Esophagus squamous epithelium (tissue), 5 donors: ENCODE measurements at regions not wholly inside any gene's neighbourhood (a gene's known extent, or its start where the extent isn't known, plus 50 kb on each side); places are given as distances from the start of the nearest gene placed in this dataset.

Source experiments
- DNase-seq: peaks from one replicate; lab custom pipeline; 2025; lab: John Stamatoyannopoulos, UW
- H3K27ac ChIP-seq, 4 donors: fragments of 200-600 bp; sonication (generic); one replicate each; pipeline ENCODE4 v1.5.1; 2016 to 2019; ENCODE audit warnings: mild to moderate bottlenecking in 1 of 4
- H3K27me3 ChIP-seq, 4 donors: fragments of 200-600 bp; sonication (generic); 1 replicate in 3 of 4; 2 replicates in 1 of 4; pipeline versions ENCODE4 v1.5.1 to v1.6.0; 2017 to 2021; ENCODE audit warnings: antibody characterized with exemption in 1 of 4
- H3K36me3 ChIP-seq, 3 donors: fragments of 200-600 bp; sonication (generic); one replicate each; pipeline ENCODE4 v1.5.1; 2016 to 2019
- H3K4me1 ChIP-seq, 3 donors: fragments of 200-600 bp; sonication (generic); one replicate each; pipeline ENCODE4 v1.5.1; 2017 to 2019
- H3K4me3 ChIP-seq, 4 donors: fragments of 200-600 bp; sonication (generic); 1 replicate in 3 of 4; 2 replicates in 1 of 4; pipeline ENCODE4 v1.5.1; 2016 to 2019; ENCODE audit warnings: mild to moderate bottlenecking in 2 of 4, moderate library complexity in 1 of 4
- H3K9me3 ChIP-seq, 3 donors: fragments of 200-600 bp; sonication (generic); one replicate each; pipeline ENCODE4 v1.5.1; 2016 to 2019
- POLR2A ChIP-seq, 4 donors: fragments of 450-650 bp; IDR thresholded peaks; one replicate each; pipeline ENCODE4 v1.6.1; 2017; ENCODE audit warnings: antibody characterized with exemption in 4 of 4, mild to moderate bottlenecking in 4 of 4, moderate library complexity in 3 of 4
- WGBS, 2 donors: methylation state at CpG; one replicate each; pipeline ENCODE4 v1.1.5; 2018; 5-methylcytosine and 5-hydroxymethylcytosine counted together
- intact Hi-C: fragments of 100-400 bp; cut with DNase I; formaldehyde crosslinking; loops from one replicate; pipeline ENCODE4 v1.15.0; 2022
- TF ChIP-seq, protein P1 (sequence below), 6 experiments: fragments of 450-650 bp in 4 of 6; fragments of 200-600 bp in 2 of 6; sonication (generic) in 2 of 6; IDR thresholded peaks; one replicate each; pipeline ENCODE4 v1.5.1; 2016 to 2019; ENCODE audit warnings: antibody characterized with exemption in 6 of 6, mild to moderate bottlenecking in 4 of 6, moderate library complexity in 4 of 6
- donor health status: DM: yes; HTN: yes; CAD: no.

DNA sequence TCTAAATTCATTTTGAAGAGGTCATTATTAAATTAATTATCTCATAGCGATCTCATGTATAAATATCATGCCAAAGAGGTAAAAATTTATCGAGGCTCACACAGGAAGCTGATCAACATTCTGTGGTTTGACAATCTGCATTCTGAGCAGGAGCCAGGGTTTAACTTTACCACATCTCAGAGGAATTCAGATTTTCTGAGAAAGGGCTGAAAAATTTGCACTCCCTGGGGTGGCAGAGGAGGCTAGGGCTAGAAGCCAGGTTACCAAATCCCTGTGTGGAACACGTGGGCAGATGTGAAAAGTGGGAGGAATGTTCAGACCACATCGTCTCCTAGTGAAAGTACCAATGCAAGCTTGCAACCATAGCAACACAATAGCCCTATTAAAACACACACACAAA lies 63.5 kb upstream of the CTLA4 start:
- TF ChIP-seq, protein P1, sequence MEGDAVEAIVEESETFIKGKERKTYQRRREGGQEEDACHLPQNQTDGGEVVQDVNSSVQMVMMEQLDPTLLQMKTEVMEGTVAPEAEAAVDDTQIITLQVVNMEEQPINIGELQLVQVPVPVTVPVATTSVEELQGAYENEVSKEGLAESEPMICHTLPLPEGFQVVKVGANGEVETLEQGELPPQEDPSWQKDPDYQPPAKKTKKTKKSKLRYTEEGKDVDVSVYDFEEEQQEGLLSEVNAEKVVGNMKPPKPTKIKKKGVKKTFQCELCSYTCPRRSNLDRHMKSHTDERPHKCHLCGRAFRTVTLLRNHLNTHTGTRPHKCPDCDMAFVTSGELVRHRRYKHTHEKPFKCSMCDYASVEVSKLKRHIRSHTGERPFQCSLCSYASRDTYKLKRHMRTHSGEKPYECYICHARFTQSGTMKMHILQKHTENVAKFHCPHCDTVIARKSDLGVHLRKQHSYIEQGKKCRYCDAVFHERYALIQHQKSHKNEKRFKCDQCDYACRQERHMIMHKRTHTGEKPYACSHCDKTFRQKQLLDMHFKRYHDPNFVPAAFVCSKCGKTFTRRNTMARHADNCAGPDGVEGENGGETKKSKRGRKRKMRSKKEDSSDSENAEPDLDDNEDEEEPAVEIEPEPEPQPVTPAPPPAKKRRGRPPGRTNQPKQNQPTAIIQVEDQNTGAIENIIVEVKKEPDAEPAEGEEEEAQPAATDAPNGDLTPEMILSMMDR (IDR thresholded peaks at IDR 0.05) = no peak
- TF ChIP-seq POLR2A (IDR thresholded peaks at IDR 0.05) = no peak
- Histone ChIP-seq H3K4me3 (no peak overlapping the region), H3K27ac (no peak overlapping the region), H3K36me3 (no peaks in the 10 kb centered on the region), H3K9me3 (peaks cover 0 to 12% (median 0%) of the 10 kb centered on the region in 3 donors), H3K27me3 (no peaks in the 10 kb centered on the region), H3K4me1 (no peaks in the 10 kb centered on the region)
- no peak for DNase-seq
- intact Hi-C loops = no loop called here
- WGBS, 2 donors = 22 to 43% methylated on average over 4 of the region's 4 CpGs

DNA sequence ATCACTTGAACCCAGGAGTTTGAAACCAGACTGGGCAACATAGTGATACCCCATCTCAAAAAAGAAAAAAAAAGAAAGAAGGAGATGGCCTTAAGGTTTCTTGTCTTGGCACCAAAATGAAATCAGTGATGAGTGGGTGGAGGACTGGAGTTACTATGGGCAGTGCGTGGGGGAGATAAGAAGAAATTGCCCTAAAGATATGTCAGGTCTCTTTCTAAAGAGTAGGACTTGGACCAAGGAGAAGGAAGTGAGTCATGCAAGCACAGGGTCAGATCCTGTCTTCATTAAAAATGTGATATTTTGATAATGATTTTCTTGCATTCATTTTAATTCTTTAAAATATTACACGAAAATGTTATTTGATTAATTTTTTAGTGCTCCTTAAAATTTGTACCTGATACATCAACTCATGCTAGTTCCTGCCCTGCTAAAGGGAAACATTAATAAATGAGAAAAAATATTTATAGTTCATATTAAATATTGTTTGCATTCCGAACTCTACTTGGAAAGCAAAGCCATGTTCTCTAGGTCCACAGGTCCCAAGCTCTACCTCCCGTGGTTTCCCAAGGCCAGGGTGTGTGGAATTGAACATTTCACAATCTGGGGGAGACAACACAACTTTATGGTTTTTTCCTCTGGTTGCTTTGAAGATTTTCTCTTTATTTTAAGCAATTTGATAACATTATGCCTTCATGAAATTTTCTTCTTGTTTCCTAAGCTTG lies 62.6 kb upstream of the CTLA4 start:
- Histone ChIP-seq H3K4me3 (no peak overlapping the region), H3K27ac (no peak overlapping the region), H3K36me3 (no peaks in the 10 kb centered on the region), H3K27me3 (no peaks in the 10 kb centered on the region), H3K4me1 (no peaks in the 10 kb centered on the region), H3K9me3 (peaks cover 0 to 12% (median 0%) of the 10 kb centered on the region in 3 donors)
- intact Hi-C loops = no loop called here
- DNase-seq = no peak
- TF ChIP-seq POLR2A (IDR thresholded peaks at IDR 0.05) = no peak
- 64 to 67% methylated on average over 4 of the region's 4 CpGs for WGBS, 2 donors

DNA sequence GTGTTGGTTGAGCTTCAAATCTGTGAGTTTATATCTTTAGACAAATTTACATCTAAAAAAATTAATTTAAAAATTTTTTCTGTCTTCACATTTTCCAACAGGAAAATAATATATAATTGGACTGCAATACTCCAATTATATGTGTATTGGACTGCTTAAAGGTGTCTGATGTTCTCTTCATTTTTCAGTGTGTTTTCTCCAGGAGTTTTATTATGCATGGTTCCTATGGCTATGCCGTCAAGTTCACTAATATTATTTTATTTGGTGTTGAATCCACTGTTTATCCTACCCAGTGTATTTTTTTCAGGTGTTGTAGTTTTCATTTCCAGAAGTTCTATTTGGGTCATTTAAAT lies 62.1 kb upstream of the CTLA4 start:
- Histone ChIP-seq H3K4me1 (no peaks in the 10 kb centered on the region), H3K4me3 (no peak overlapping the region), H3K27ac (no peak overlapping the region), H3K9me3 (peaks cover 0 to 12% (median 0%) of the 10 kb centered on the region in 3 donors), H3K27me3 (no peaks in the 10 kb centered on the region), H3K36me3 (no peaks in the 10 kb centered on the region)
- no peak for DNase-seq
- TF ChIP-seq, protein P1 (IDR thresholded peaks at IDR 0.05) = no peak
- WGBS, 2 donors = 90 to 94% methylated on average over 1 of the region's 1 CpG
- intact Hi-C loops = no loop called here

DNA sequence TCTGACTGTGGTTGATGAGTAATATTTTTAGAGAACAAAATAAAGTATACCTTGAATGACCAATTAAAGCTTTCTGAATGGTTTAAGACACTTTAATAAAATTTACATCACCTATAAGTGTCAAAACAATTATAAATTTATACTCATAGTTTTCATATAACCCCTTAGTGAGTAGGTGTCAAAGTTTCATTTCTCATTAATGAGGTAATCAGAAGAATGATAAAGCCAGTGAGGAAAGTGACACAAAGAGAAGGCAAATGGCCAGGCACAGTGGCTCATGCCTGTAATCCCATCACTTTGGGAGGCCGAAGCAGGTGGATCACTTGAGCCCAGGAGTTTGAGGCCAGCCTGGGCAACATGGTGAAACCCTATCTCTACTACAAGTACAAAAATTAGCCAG lies 60.8 kb upstream of the CTLA4 start:
- H3K36me3 ChIP-seq = no peaks in the 10 kb centered on the region
- DNase-seq = no peak
- no peaks in the 10 kb centered on the region for H3K27me3 ChIP-seq
- H3K4me1 ChIP-seq = peaks cover 0 to 7% (median 0%) of the 10 kb centered on the region in 3 donors
- no peak for TF ChIP-seq POLR2A (IDR thresholded peaks at IDR 0.05)
- TF ChIP-seq, protein P1 (IDR thresholded peaks at IDR 0.05) = no peak
- peaks cover 0 to 12% (median 0%) of the 10 kb centered on the region in 3 donors for H3K9me3 ChIP-seq
- intact Hi-C loops = no loop called here
- no peak overlapping the region for H3K4me3 ChIP-seq
- no peak overlapping the region for H3K27ac ChIP-seq
- WGBS, 2 donors = 75 to 91% methylated on average over 1 of the region's 1 CpG

DNA sequence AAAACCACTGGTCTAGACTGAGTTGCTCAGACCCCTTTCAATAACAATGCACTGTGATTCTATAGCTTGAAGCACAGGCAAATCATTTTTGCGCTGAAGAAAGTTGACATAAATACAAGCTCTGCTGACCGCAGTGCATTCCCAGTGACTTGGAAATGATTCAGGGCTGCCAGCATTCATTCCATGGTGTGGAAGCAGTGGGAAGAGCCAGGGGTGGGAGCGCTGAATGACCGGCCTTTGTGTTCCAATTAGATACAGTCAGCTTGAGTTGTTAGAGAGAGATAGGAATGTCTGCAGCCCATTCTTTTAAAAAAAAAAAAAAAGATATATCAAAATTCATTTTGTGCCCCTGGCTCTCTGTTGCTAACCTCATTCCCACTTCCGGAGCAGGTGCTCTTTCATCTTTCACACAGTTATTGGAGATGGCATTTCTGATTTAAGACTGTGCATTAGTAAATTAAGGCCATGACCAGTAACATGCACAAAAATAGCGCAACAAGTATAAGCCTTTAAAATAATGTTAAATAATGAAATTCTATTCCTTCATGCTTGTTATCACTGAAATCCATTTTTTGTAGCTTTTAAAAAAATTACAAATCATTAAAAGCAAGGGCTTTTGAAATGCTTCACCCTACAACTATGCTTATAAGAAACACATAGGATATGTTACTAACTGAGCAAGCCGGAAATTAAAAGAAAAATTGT lies 59.4 kb upstream of the CTLA4 start:
- no peaks in the 10 kb centered on the region for H3K36me3 ChIP-seq
- DNase-seq = no peak
- peaks cover 0 to 21% (median 2%) of the 10 kb centered on the region in 3 donors for H3K4me1 ChIP-seq
- H3K27me3 ChIP-seq = no peaks in the 10 kb centered on the region
- no peak for TF ChIP-seq POLR2A (IDR thresholded peaks at IDR 0.05)
- TF ChIP-seq, protein P1 (IDR thresholded peaks at IDR 0.05) = no peak
- intact Hi-C loops = no loop called here
- WGBS, 2 donors = 70 to 79% methylated on average over 7 of the region's 7 CpGs
- H3K9me3 ChIP-seq = peaks cover 0 to 12% (median 0%) of the 10 kb centered on the region in 3 donors
- no peak overlapping the region for H3K27ac ChIP-seq
- H3K4me3 ChIP-seq = no peak overlapping the region
